ENCODE measurements at regions not wholly inside any gene's neighbourhood (a gene's known extent, or its start where the extent isn't known, plus 50 kb on each side); places are given as distances from the start of the nearest gene placed in this dataset.

DNA sequence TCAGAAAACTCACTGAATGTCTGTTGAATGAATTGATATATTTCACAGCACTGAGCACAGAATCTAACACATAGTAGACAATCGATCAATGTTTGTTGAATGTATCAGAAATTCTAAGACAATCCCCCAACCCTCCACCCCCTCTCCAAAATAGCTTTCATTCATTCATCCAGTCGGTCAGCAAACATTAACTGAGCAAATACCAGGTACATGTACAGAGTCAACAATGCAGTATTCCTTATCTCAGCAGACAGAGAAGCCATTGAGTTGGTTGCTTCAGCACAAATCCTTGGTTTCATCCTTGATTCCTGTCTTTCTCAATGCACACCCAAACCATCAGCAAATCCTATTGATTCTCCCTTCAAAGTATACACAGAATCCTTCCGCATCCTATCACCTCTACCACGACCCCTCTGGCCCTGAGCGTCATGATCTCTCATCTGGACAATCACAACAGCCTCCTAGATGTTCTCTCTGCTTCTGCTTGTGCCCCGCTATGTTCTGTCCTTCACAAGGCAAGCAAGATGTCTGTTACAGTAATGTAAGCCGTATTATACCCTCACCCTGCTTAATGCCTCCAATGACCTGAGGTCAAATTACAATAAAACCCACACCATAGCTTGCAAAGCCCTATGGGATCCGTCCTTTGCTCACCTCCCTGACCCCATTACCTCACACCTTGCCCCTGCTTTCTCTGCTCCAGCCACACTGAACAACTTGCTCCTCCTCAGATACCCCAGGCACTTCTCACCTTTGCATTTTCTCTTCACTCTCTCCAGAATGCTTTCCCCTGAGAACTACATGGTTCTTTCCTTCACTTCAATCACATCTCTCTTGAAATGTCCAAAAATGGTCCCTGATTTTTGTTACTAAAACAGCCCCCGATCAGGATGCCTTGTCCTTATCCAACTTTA is 738.1 kb upstream of the TBX3 start:
- TF ChIP-seq POLR2A (IDR thresholded peaks at IDR 0.05; ENCODE audit: low read length), result no peak
- TF ChIP-seq GATA1 (IDR thresholded peaks at IDR 0.05; ENCODE audit: low read depth, low read length), result no peak
- no peak for DNase-seq

GRCh38 chr12:115421350-115421749 is 737.4 kb upstream of the TBX3 start:
- DNase-seq, result no peak
- TF ChIP-seq POLR2A (IDR thresholded peaks at IDR 0.05; ENCODE audit: low read length) (no peak), GATA1 (IDR thresholded peaks at IDR 0.05; ENCODE audit: low read depth, low read length) (no peak)

DNA sequence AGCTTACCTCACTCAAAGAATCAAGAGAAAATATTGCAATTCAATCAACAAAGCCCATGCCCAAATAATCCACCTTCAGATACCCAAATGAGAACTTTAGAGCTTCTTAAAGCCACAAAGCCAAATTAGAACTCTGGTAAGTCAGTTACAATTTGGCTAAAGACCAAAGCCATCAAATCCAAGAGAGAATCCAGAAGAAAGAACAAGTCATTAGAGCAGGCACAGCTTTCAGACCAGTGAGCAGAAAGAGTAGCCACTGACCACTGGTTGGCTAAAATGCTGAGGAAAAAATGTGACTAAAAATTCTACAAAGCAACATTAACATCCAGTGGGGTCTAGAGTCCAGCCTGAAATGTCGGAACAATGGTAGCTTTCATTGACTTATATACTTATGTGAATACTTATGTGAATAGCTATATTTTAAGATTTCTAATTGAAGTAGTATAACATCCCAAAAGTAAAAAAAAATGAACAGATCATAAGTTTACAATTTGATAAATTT is 735.2 kb upstream of the TBX3 start:
- no peak for TF ChIP-seq POLR2A (IDR thresholded peaks at IDR 0.05; ENCODE audit: low read length)
- TF ChIP-seq GATA1 (IDR thresholded peaks at IDR 0.05; ENCODE audit: low read depth, low read length), result no peak
- DNase-seq, result no peak

- DNase-seq, result no peak
- TF ChIP-seq GATA1 (IDR thresholded peaks at IDR 0.05; ENCODE audit: low read depth, low read length) (no peak), POLR2A (IDR thresholded peaks at IDR 0.05; ENCODE audit: low read length) (no peak)
These were observed 733.6 kb upstream of the TBX3 start for GRCh38 chr12:115417610-115418009.

DNA sequence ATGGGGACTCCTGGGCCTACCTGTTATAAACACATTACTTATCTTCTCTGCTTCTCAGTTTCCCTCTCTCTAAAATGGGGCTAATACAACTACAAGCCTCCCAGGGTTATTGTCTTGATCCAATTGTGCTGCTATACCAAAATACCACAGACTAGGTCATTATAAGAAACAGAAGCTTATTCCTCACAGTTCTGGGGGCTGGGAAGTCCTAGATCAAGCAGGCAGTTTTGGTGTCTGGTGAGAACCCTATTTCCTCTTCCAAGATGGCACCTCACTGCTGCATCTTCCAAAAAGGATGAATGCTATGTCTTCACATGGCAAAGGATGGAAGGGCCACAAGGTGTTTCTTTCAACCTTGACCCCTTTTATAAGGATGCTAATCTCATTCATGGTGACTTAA is 732.9 kb upstream of the TBX3 start:
- TF ChIP-seq POLR2A (IDR thresholded peaks at IDR 0.05; ENCODE audit: low read length) (no peak), GATA1 (IDR thresholded peaks at IDR 0.05; ENCODE audit: low read depth, low read length) (no peak)
- no peak for DNase-seq

DNA sequence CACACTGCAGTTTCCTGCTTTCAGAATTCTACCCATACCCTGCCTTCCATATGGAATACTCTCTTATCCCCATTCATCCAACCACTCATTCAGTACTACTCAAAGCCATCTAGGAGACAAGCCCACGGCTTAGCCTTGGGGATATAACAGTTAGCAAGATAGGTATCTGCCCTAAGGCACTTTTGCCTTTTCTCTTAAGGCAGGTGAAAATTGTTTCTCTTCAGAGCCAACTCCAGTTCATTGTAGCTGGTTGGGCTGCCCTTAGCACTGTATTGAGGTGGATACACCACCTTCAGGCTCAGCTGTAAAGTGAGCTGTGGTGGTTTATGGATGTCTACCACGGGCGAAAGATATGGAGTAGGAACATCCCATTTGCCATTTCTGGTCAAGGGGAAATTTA is 729.7 kb upstream of the TBX3 start:
- TF ChIP-seq GATA1 (IDR thresholded peaks at IDR 0.05; ENCODE audit: low read depth, low read length) (no peak), POLR2A (IDR thresholded peaks at IDR 0.05; ENCODE audit: low read length) (no peak)

DNA sequence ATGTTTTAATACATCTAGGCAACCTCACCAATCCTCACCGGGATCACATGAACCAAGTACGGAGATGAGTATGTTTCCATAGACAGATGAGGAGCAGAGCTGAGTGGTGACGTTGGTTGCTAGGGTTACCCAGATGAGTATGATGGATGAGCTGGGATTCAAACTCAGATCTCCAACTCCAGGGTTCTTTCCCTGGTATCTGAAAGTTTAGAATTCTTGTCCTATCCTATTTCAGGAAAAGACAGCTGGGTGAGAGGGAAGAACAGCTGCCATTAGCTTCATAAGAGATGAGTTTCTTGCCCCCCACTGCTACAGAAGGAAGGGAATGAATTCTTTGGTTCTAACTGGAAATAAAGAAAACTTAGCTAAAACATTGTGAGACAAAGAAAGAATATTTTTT is 728.9 kb upstream of the TBX3 start:
- DNase-seq, result no peak
- TF ChIP-seq GATA1 (IDR thresholded peaks at IDR 0.05; ENCODE audit: low read depth, low read length), result no peak

More for the DNA sequence above, 729.7 kb upstream of the TBX3 start:
- DNase-seq, result no peak

DNA sequence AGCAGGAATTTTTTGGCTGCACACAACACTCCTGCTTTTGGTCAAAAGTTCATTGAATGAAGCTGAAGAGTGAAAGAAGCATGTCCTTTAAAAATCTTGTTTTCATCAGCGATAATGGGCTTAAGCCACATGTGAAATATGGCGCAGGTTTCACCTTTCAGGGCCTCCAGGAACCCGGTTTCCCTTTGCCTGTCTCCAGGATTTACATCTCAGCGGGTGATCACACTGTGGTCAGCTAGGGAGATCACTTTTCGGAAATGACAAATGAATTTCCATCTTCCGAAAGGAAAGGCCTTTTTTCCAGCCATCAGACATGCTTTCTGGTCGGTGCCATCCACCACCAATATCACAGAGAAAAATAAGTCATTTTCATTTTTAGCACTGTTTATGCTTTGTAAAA is 727.1 kb upstream of the TBX3 start:
- TF ChIP-seq POLR2A (IDR thresholded peaks at IDR 0.05; ENCODE audit: low read length), result no peak
- DNase-seq, result no peak

DNA sequence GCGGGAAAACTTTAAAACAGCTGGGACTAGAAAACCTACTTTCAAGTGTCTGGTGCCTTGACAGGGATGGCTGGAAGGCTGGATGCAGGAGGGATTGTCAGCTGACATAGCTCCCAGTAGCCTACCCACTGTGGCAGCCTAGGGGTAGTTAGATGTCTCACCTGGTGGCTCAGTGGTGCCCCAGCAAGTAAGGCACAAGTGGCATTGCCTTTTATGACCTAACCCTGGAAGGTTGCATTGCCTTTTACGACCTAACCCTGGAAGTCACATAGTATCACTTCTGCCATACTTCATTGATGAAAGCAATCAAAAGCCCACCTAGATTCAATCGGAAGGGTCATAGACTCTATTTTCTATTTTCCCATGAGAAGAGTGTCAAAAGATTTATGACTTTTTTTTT is 724.7 kb upstream of the TBX3 start:
- no peak for TF ChIP-seq POLR2A (IDR thresholded peaks at IDR 0.05; ENCODE audit: low read length)
- TF ChIP-seq GATA1 (IDR thresholded peaks at IDR 0.05; ENCODE audit: low read depth, low read length), result no peak
- no peak for DNase-seq

DNA sequence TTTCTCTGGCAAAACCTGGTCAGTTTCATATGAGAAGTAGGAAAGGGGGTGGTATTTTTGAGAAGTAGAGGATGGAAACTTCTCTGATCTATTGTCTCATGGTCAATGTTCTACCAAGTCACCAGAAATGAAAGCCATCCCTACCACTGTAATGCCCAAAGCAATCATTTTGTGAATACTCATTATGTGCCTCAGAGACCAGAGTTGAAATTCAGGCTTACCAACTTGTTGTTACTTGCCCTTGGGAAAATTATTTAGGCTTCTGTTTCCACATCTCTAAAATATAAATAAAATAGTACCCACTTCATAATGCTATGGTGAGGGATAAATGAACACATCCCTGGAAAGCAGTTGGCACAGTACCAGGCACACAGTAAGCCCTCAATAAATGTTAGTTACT is 723.7 kb upstream of the TBX3 start:
- TF ChIP-seq POLR2A (IDR thresholded peaks at IDR 0.05; ENCODE audit: low read length) (no peak), GATA1 (IDR thresholded peaks at IDR 0.05; ENCODE audit: low read depth, low read length) (no peak)
- DNase-seq, result no peak

DNA sequence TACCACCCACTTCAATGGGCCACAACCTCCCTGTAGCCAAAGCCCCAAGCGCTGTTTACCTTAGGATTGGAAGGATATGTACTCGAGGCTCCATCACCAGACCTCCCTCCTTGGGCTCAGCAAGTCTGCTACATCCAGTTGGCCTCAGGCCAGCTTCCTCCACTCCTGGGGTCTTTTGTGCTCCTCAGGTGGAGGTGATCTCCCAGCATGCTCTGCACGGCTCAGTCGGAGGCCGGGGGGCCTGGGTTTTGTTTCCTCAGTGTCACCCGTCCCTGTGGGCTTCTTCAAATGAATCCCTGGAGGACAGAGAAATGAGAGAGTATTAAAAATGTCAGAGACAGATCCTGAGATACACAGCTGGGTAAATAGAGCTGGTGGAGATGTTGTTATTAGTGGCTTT is 723.1 kb upstream of the TBX3 start:
- no peak for DNase-seq

GRCh38 chr12:115405471-115405860 is 721.5 kb upstream of the TBX3 start:
- TF ChIP-seq POLR2A (IDR thresholded peaks at IDR 0.05; ENCODE audit: low read length) (no peak), GATA1 (IDR thresholded peaks at IDR 0.05; ENCODE audit: low read depth, low read length) (no peak)
- no peak for DNase-seq

More for the DNA sequence above, 723.1 kb upstream of the TBX3 start:
- TF ChIP-seq POLR2A (IDR thresholded peaks at IDR 0.05; ENCODE audit: low read length), result no peak
- no peak for TF ChIP-seq GATA1 (IDR thresholded peaks at IDR 0.05; ENCODE audit: low read depth, low read length)

DNA sequence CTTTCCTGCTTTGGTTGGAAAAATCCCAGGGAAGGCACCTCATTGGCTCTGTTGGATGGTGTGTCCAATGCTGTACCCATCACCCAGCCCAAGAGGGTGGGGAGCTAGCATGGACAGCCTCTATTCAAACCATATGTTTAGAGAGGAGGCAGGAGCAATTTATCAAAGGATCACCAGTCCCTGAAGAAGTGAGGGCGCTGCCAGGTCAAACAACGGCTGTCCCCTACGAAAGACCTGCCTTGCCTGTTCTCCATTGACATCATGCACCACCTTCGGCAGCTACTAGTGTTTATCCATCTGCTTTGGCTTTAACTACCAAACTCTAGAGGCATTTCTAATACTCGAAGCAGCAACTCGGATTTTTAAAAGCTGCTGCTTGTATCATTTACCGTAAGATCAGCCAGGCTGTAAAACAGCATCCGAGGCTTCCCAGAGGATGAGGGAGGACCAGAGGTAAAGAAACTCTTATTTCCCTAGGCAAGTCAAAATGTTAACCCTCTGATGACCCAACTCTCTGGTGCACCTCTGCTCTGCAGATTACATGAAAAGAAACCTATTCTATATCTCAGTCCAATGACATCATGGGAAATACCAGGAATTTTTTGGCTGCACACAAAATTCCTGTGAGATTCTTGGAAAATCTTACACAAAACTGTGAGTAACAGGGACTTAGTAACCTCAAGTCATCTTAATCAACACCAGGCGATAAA is 720.9 kb upstream of the TBX3 start:
- DNase-seq, result no peak

DNA sequence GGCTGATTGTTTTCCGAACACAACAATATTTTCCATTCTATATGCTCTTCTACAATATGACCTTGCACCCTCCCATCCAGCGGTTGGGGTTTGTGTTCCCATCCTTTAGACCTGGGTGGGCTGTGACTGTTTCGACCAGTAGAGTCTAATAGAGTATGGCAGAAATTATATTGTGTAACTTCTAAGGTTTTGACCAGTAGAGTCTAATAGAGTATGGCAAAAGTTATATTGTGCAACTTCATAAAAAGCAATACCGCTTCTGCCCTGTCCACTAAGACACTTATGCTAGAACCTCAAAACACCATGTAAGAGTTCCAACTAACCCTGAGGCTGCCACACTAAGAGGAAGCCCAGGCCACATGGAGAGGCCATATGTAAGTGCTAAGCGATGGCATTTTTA is 719.7 kb upstream of the TBX3 start:
- TF ChIP-seq POLR2A (IDR thresholded peaks at IDR 0.05; ENCODE audit: low read length) (no peak), GATA1 (IDR thresholded peaks at IDR 0.05; ENCODE audit: low read depth, low read length) (no peak)

More for the DNA sequence above, 720.9 kb upstream of the TBX3 start:
- TF ChIP-seq GATA1 (IDR thresholded peaks at IDR 0.05; ENCODE audit: low read depth, low read length) (no peak), POLR2A (IDR thresholded peaks at IDR 0.05; ENCODE audit: low read length) (no peak)

DNA sequence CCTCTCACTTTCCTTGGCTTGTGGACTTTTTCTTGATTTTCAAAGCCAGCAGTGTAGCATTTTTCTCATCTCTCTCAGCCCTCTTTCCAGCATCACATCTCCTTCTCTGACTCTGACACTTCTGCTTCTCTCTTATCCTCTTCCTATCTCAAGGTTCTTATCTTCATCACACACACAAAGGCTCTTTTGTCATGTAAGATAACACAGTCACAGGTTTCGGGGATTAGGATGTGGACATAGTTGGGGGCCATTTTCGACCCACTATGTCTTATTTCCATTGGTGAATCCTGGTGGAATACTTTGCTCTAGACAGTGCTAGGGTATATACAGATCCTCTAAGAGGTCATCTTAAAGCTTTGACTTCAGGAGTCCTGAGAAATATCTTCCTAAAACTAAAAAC is 719.3 kb upstream of the TBX3 start:
- no peak for DNase-seq
- no peak for TF ChIP-seq GATA1 (IDR thresholded peaks at IDR 0.05; ENCODE audit: low read depth, low read length)
- no peak for TF ChIP-seq POLR2A (IDR thresholded peaks at IDR 0.05; ENCODE audit: low read length)

More for the DNA sequence above, 719.7 kb upstream of the TBX3 start:
- no peak for DNase-seq

Data from erythroblast (primary cell).